ENCODE measurements at regions not wholly inside any gene's neighbourhood (a gene's known extent, or its start where the extent isn't known, plus 50 kb on each side); places are given as distances from the start of the nearest gene placed in this dataset.

DNA sequence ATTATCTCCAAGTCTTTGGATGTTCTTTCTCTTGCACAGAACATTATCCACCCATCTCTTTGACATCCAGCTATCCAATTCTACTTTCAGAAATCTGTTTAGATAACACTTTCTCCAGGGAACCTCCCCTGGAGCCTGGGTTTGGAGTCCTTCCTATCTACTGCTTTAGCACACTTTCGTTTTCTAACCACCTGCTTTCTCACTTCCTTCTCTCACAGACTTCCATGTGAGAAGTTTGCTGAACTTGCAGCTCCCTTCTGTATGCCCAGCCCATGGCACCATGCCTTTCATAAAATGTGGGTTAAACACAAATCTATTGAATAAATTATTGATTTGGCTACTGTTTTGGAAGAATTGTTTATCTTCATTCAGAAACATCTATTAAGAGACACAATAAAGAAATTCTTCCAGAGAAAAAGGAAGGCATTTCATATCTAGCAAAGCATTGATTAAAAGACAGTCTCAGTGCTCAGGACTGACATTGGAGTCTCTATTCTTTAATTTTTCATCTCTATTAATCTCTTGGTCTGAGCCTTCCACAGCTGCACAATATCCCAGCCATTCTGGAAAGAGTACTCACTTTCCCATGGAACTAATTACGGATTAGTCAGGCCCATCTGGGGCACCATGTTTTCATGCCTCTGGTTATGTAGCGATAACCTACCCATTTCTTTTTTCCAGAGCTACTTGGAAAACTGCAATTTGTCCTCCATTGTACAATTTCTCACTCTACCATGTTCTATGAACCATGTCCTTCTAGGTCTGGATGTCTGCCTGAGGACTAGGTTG lies 1077.3 kb downstream of the SORCS3 start:
- H3K4me3 ChIP-seq (ENCODE audit: control insufficient read depth in 1 of 7, extremely low read depth in 1 of 7, insufficient read depth in 4 of 7, low read depth in 2 of 7, low read length in 6 of 7): no peak overlapping the region
- H3K4me1 ChIP-seq (ENCODE audit: control extremely low read depth in 1 of 4, control insufficient read depth in 4 of 4, insufficient read depth in 4 of 4, low read length in 3 of 4): no peaks in the 10 kb centered on the region
- no peaks in the 10 kb centered on the region for H3K36me3 ChIP-seq (ENCODE audit: control insufficient read depth in 4 of 4, insufficient read depth in 4 of 4, low read length in 3 of 4)
- ChIA-PET POLR2A (interaction anchor here (0.7 kb wide), 1 partner anchor 1206 kb away, joined by 3 read pairs; no protein-coding TSS in a partner anchor), CTCF (no interaction called here)
- 67% methylated on average over 3 of the region's 3 CpGs for WGBS (ENCODE audit: insufficient coverage)
- no peaks in the 10 kb centered on the region for H3K9me3 ChIP-seq (ENCODE audit: control extremely low read depth in 1 of 5, control insufficient read depth in 4 of 5, insufficient read depth in 2 of 5, low read depth in 1 of 5, low read length in 4 of 5)
- DNase-seq: no peak
- no peaks in the 10 kb centered on the region for H3K27me3 ChIP-seq (replicated peaks in 2 of 5; ENCODE audit: control insufficient read depth in 4 of 5, insufficient read depth in 5 of 5, low read length in 4 of 5)
- no peak overlapping the region for H3K27ac ChIP-seq (ENCODE audit: insufficient read depth in 1 of 2, low read depth in 1 of 2, low read length in 2 of 2, poor library complexity in 1 of 2, severe bottlenecking in 2 of 2)

DNA sequence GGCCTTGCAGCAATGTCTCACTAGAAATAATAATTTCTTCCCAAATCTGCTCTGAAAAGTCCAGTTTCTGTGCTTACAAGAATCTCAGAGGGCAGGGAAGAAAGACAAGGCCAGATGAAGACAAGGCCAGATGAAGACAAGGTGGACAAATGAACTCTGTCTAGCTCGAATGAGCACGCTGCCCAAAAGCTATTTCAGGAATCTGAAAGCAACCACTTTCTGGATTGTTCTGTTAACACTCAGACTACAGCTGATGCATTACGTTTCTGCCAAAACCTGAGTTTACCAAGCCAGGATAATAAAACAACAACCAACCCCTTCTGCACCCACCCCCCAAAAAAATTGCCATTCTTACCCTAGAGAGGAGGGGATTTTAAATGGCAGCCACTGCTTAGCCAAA lies 1073.6 kb downstream of the SORCS3 start:
- no peaks in the 10 kb centered on the region for H3K4me1 ChIP-seq (ENCODE audit: control extremely low read depth in 1 of 4, control insufficient read depth in 4 of 4, insufficient read depth in 4 of 4, low read length in 3 of 4)
- ChIA-PET CTCF (no interaction called here), POLR2A (no interaction called here)
- DNase-seq: no peak
- no peak overlapping the region for H3K27ac ChIP-seq (ENCODE audit: insufficient read depth in 1 of 2, low read depth in 1 of 2, low read length in 2 of 2, poor library complexity in 1 of 2, severe bottlenecking in 2 of 2)
- 94% methylated on average over 3 of the region's 3 CpGs for WGBS (ENCODE audit: insufficient coverage)
- H3K4me3 ChIP-seq (ENCODE audit: control insufficient read depth in 1 of 7, extremely low read depth in 1 of 7, insufficient read depth in 4 of 7, low read depth in 2 of 7, low read length in 6 of 7): no peak overlapping the region
- peaks cover 0 to 3% (median 0%) of the 10 kb centered on the region in 5 experiments for H3K9me3 ChIP-seq (ENCODE audit: control extremely low read depth in 1 of 5, control insufficient read depth in 4 of 5, insufficient read depth in 2 of 5, low read depth in 1 of 5, low read length in 4 of 5)
- no peaks in the 10 kb centered on the region for H3K36me3 ChIP-seq (ENCODE audit: control insufficient read depth in 4 of 4, insufficient read depth in 4 of 4, low read length in 3 of 4)
- no peaks in the 10 kb centered on the region for H3K27me3 ChIP-seq (replicated peaks in 2 of 5; ENCODE audit: control insufficient read depth in 4 of 5, insufficient read depth in 5 of 5, low read length in 4 of 5)

DNA sequence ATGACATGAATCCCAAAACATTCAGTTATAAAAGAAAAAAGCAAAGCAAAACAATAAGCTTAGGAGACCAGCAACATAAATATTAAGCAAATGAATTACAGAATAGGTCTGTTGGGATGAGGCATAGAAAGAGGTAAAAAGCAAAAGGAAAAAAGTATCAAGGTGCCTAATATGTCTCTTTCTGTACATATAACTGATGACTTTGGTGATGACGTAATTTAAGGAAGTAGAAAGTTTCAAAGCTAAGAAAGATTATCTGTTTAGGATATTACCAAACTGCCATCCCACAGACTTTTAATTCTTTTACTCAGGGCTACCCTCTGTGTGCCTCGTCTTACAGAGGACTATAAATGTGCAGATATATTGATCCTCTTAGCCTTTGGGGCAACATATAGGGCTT lies 1066.5 kb downstream of the SORCS3 start:
- Histone ChIP-seq H3K27me3 (replicated peaks in 2 of 5; ENCODE audit: control insufficient read depth in 4 of 5, insufficient read depth in 5 of 5, low read length in 4 of 5) (no peaks in the 10 kb centered on the region), H3K27ac (ENCODE audit: insufficient read depth in 1 of 2, low read depth in 1 of 2, low read length in 2 of 2, poor library complexity in 1 of 2, severe bottlenecking in 2 of 2) (no peak overlapping the region), H3K9me3 (ENCODE audit: control extremely low read depth in 1 of 5, control insufficient read depth in 4 of 5, insufficient read depth in 2 of 5, low read depth in 1 of 5, low read length in 4 of 5) (peaks cover 0 to 3% (median 0%) of the 10 kb centered on the region in 5 experiments), H3K36me3 (ENCODE audit: control insufficient read depth in 4 of 4, insufficient read depth in 4 of 4, low read length in 3 of 4) (no peaks in the 10 kb centered on the region), H3K4me1 (ENCODE audit: control extremely low read depth in 1 of 4, control insufficient read depth in 4 of 4, insufficient read depth in 4 of 4, low read length in 3 of 4) (no peaks in the 10 kb centered on the region), H3K4me3 (ENCODE audit: control insufficient read depth in 1 of 7, extremely low read depth in 1 of 7, insufficient read depth in 4 of 7, low read depth in 2 of 7, low read length in 6 of 7) (no peak overlapping the region)
- CTCF ChIA-PET: no interaction called here
- WGBS (ENCODE audit: insufficient coverage): 83% methylated on average over 1 of the region's 2 CpGs
- no peak for DNase-seq
- POLR2A ChIA-PET: no interaction called here

DNA sequence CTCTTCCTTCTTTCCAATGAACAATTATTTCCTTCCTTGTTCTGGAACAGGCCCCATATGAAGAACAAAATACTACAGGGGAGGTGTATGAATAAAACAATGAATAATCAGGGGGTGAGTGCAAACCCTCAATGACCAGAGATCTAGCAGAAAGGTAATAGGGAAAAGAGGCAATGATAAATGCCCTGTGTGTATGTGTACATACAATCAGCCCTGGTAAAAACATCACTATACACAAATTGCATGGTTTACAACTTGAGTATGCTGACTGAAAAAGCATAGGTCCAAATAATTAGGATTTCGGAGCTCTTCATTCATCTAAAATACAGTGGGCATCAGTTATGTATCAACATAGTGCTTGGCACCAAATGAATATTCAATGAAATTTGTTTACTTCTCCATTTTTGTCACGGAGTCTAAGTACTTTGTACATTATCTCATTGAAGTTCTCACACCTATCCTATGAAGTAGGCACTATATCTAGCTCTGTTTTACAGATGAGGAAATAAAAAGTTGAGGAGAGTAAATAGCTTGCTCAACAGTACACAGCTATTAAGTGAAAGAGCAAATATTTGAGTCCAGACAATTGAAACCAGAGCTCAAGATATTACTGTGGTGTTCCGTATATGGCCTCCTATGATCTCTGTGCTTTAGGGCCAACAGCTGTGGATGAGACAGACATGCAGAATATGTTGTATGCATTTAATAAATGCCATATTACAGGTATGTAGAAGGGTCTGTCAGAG lies 1065.4 kb downstream of the SORCS3 start:
- Histone ChIP-seq H3K36me3 (ENCODE audit: control insufficient read depth in 4 of 4, insufficient read depth in 4 of 4, low read length in 3 of 4) (no peaks in the 10 kb centered on the region), H3K27me3 (replicated peaks in 2 of 5; ENCODE audit: control insufficient read depth in 4 of 5, insufficient read depth in 5 of 5, low read length in 4 of 5) (no peaks in the 10 kb centered on the region), H3K9me3 (ENCODE audit: control extremely low read depth in 1 of 5, control insufficient read depth in 4 of 5, insufficient read depth in 2 of 5, low read depth in 1 of 5, low read length in 4 of 5) (peaks cover 0 to 3% (median 0%) of the 10 kb centered on the region in 5 experiments), H3K4me1 (ENCODE audit: control extremely low read depth in 1 of 4, control insufficient read depth in 4 of 4, insufficient read depth in 4 of 4, low read length in 3 of 4) (no peaks in the 10 kb centered on the region), H3K27ac (ENCODE audit: insufficient read depth in 1 of 2, low read depth in 1 of 2, low read length in 2 of 2, poor library complexity in 1 of 2, severe bottlenecking in 2 of 2) (no peak overlapping the region), H3K4me3 (ENCODE audit: control insufficient read depth in 1 of 7, extremely low read depth in 1 of 7, insufficient read depth in 4 of 7, low read depth in 2 of 7, low read length in 6 of 7) (no peak overlapping the region)
- 100% methylated on average over 2 of the region's 3 CpGs for WGBS (ENCODE audit: insufficient coverage)
- DNase-seq: no peak
- POLR2A ChIA-PET: no interaction called here
- CTCF ChIA-PET: no interaction called here

DNA sequence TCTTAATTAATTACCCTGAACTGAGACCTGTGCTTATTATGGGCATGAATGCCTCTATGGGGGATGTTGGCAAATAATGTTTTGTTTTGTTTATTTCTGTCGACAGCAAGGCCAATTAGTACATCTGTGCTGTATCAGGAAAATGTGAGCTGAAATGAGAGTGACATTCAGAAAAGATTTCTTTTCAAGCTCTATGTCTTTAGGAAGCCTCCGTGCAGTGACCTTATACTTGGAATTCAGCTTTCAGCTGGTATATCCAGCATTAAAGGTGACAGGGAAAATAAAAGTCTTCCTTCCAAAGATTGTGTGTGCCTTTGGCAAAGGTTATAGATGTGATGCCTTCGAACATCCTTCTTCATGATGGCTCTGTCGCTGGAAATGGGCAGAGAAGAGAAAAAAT lies 1061.1 kb downstream of the SORCS3 start:
- Histone ChIP-seq H3K4me1 (ENCODE audit: control extremely low read depth in 1 of 4, control insufficient read depth in 4 of 4, insufficient read depth in 4 of 4, low read length in 3 of 4) (no peaks in the 10 kb centered on the region), H3K9me3 (ENCODE audit: control extremely low read depth in 1 of 5, control insufficient read depth in 4 of 5, insufficient read depth in 2 of 5, low read depth in 1 of 5, low read length in 4 of 5) (no peaks in the 10 kb centered on the region), H3K27ac (ENCODE audit: insufficient read depth in 1 of 2, low read depth in 1 of 2, low read length in 2 of 2, poor library complexity in 1 of 2, severe bottlenecking in 2 of 2) (no peak overlapping the region), H3K27me3 (replicated peaks in 2 of 5; ENCODE audit: control insufficient read depth in 4 of 5, insufficient read depth in 5 of 5, low read length in 4 of 5) (no peaks in the 10 kb centered on the region), H3K36me3 (ENCODE audit: control insufficient read depth in 4 of 4, insufficient read depth in 4 of 4, low read length in 3 of 4) (no peaks in the 10 kb centered on the region), H3K4me3 (ENCODE audit: control insufficient read depth in 1 of 7, extremely low read depth in 1 of 7, insufficient read depth in 4 of 7, low read depth in 2 of 7, low read length in 6 of 7) (no peak overlapping the region)
- WGBS (ENCODE audit: insufficient coverage): 84% methylated on average over 4 of the region's 4 CpGs
- DNase-seq: no peak
- ChIA-PET CTCF (no interaction called here), POLR2A (interaction anchor here (0.7 kb wide), 1 partner anchor 525 kb away, joined by 3 read pairs; no protein-coding TSS in a partner anchor)

DNA sequence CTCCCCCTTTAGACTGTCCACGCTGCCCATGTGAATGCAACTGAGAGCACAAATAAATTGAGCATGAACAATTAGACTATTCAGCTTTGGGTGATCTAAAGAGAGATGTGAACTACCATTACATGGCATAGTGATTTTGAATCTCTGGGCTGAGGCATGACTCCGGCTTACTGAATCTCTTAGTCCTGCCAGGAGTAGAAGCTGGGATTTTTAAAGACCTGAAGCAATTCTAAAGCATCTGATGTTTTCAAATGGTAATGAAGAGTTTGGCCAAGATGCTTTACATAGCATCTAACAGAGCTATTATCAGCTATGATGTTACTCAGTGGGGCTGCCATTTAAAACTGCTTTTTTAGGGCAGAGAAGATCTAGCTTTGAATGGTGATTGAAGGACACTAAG lies 1059.1 kb downstream of the SORCS3 start:
- Histone ChIP-seq H3K4me1 (ENCODE audit: control extremely low read depth in 1 of 4, control insufficient read depth in 4 of 4, insufficient read depth in 4 of 4, low read length in 3 of 4) (no peaks in the 10 kb centered on the region), H3K27me3 (replicated peaks in 2 of 5; ENCODE audit: control insufficient read depth in 4 of 5, insufficient read depth in 5 of 5, low read length in 4 of 5) (no peaks in the 10 kb centered on the region), H3K4me3 (ENCODE audit: control insufficient read depth in 1 of 7, extremely low read depth in 1 of 7, insufficient read depth in 4 of 7, low read depth in 2 of 7, low read length in 6 of 7) (no peak overlapping the region), H3K27ac (ENCODE audit: insufficient read depth in 1 of 2, low read depth in 1 of 2, low read length in 2 of 2, poor library complexity in 1 of 2, severe bottlenecking in 2 of 2) (no peak overlapping the region), H3K36me3 (ENCODE audit: control insufficient read depth in 4 of 4, insufficient read depth in 4 of 4, low read length in 3 of 4) (no peaks in the 10 kb centered on the region), H3K9me3 (ENCODE audit: control extremely low read depth in 1 of 5, control insufficient read depth in 4 of 5, insufficient read depth in 2 of 5, low read depth in 1 of 5, low read length in 4 of 5) (no peaks in the 10 kb centered on the region)
- DNase-seq: no peak
- ChIA-PET CTCF (interaction anchor here (0.9 kb wide), 1 partner anchor 250 kb away, joined by 3 read pairs; no protein-coding TSS in a partner anchor), POLR2A (no interaction called here)
- 91% methylated on average over 1 of the region's 2 CpGs for WGBS (ENCODE audit: insufficient coverage)

DNA sequence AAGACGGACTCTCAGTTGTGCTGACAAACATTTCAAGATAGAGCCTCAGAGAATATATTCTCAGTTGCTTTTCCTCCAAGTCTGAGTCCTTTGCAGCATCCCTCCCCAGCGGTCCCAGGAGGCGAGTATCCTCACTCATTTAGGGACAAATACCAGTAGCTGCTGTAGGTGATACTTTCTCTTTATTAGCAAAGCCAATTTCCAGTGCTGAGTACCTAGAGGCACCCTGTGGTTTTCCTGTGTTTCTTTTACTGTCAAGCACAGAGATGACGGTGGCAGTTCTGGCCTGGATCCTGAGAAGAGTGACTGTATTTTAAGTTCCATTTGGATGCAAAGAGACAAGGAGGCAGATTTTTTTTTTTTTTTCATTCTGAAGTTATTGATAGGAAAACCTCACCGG lies 1058.4 kb downstream of the SORCS3 start:
- H3K36me3 ChIP-seq (ENCODE audit: control insufficient read depth in 4 of 4, insufficient read depth in 4 of 4, low read length in 3 of 4): no peaks in the 10 kb centered on the region
- no peak for DNase-seq
- no peaks in the 10 kb centered on the region for H3K27me3 ChIP-seq (replicated peaks in 2 of 5; ENCODE audit: control insufficient read depth in 4 of 5, insufficient read depth in 5 of 5, low read length in 4 of 5)
- no peak overlapping the region for H3K4me3 ChIP-seq (ENCODE audit: control insufficient read depth in 1 of 7, extremely low read depth in 1 of 7, insufficient read depth in 4 of 7, low read depth in 2 of 7, low read length in 6 of 7)
- 43% methylated on average over 3 of the region's 5 CpGs for WGBS (ENCODE audit: insufficient coverage)
- ChIA-PET CTCF (interaction anchor here (0.9 kb wide), 1 partner anchor 250 kb away, joined by 3 read pairs; no protein-coding TSS in a partner anchor), POLR2A (no interaction called here)
- H3K27ac ChIP-seq (ENCODE audit: insufficient read depth in 1 of 2, low read depth in 1 of 2, low read length in 2 of 2, poor library complexity in 1 of 2, severe bottlenecking in 2 of 2): no peak overlapping the region
- no peaks in the 10 kb centered on the region for H3K4me1 ChIP-seq (ENCODE audit: control extremely low read depth in 1 of 4, control insufficient read depth in 4 of 4, insufficient read depth in 4 of 4, low read length in 3 of 4)
- no peaks in the 10 kb centered on the region for H3K9me3 ChIP-seq (ENCODE audit: control extremely low read depth in 1 of 5, control insufficient read depth in 4 of 5, insufficient read depth in 2 of 5, low read depth in 1 of 5, low read length in 4 of 5)
